ENCODE measurements at regions not wholly inside any gene's neighbourhood (a gene's known extent, or its start where the extent isn't known, plus 50 kb on each side); places are given as distances from the start of the nearest gene placed in this dataset.

- no peaks in the 10 kb centered on the region for H3K9me3 ChIP-seq
- H3K36me3 ChIP-seq (replicated peaks in 1 of 2; ENCODE audit: insufficient read depth in 1 of 2, low read depth in 2 of 2): no peaks in the 10 kb centered on the region
- ATAC-seq (no peak), DNase-seq (no peak)
- H3K27ac ChIP-seq: no peak overlapping the region
- no peaks in the 10 kb centered on the region for H3K4me1 ChIP-seq
- TF ChIP-seq POLR2A (IDR thresholded peaks at IDR 0.05) (no peak), CTCF (IDR thresholded peaks at IDR 0.05) (no peak)
- H3K4me3 ChIP-seq: no peak overlapping the region
- 28 to 48% methylated on average over 3 of the region's 3 CpGs for WGBS, 2 donors
- H3K27me3 ChIP-seq: no peaks in the 10 kb centered on the region
- intact Hi-C loops (cut with DNase I): no loop called here
Measured at GRCh38 chr1:72649991-72650390, 367.7 kb upstream of the NEGR1 start.

DNA sequence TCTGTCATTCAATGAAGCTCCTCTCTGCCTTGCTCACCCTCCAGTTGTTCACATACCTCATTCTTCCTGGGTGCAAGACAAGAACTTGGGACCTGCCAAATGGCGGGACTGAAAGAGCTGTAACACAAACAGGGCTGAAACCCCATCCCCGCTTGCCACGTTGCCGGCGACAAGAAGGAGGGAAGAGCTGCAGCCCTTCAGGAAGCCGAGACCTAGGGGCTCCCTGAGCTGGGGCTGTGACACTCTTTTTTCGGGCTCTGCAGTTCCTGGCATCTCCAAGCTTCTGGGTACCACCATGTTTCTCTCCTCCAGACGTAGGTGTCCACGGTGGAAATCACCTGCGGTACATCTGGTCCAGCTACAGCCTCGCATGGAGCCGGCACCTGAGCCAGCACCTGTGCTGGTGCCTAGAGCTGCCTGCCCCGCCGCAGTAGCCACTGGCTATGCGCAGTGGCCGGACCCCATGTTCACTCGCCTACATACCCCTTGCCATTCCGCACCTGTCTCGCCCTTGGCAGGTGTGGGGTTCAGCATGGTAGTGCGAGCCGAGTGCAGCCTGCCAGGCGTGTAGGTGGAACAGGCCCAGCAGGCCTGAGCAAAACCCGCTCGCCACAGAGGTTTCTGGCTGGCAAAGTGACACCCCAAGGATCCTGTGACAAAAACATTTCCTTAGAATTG, 367.0 kb upstream of the NEGR1 start:
- Histone ChIP-seq H3K27me3 (no peaks in the 10 kb centered on the region), H3K4me1 (no peaks in the 10 kb centered on the region), H3K4me3 (no peak overlapping the region), H3K27ac (no peak overlapping the region), H3K9me3 (no peaks in the 10 kb centered on the region), H3K36me3 (replicated peaks in 1 of 2; ENCODE audit: insufficient read depth in 1 of 2, low read depth in 2 of 2) (no peaks in the 10 kb centered on the region)
- intact Hi-C loops (cut with DNase I): no loop called here
- 80 to 85% methylated on average over 17 to 24 of the region's 24 CpGs for WGBS, 2 donors
- DNase-seq (peak in 1 of 4 donors; percentile 10), ATAC-seq (no peak)
- TF ChIP-seq CTCF (IDR thresholded peaks at IDR 0.05) (no peak), POLR2A (IDR thresholded peaks at IDR 0.05) (no peak)

GRCh38 chr1:72648465-72648864, 366.1 kb upstream of the NEGR1 start:
- no peak for TF ChIP-seq CTCF (IDR thresholded peaks at IDR 0.05)
- intact Hi-C loops (cut with DNase I): no loop called here
- DNase-seq (peak in 1 of 4 donors; percentile 8), ATAC-seq (no peak)
- H3K4me3 ChIP-seq: no peak overlapping the region
- no peaks in the 10 kb centered on the region for H3K4me1 ChIP-seq
- H3K36me3 ChIP-seq (replicated peaks in 1 of 2; ENCODE audit: insufficient read depth in 1 of 2, low read depth in 2 of 2): no peaks in the 10 kb centered on the region
- no peak overlapping the region for H3K27ac ChIP-seq
- no peaks in the 10 kb centered on the region for H3K27me3 ChIP-seq
- WGBS, 2 donors: 45 to 46% methylated on average over 5 of the region's 5 CpGs
- H3K9me3 ChIP-seq: no peaks in the 10 kb centered on the region

- intact Hi-C loops (cut with DNase I): no loop called here
- no peaks in the 10 kb centered on the region for H3K4me1 ChIP-seq
- H3K4me3 ChIP-seq: no peak overlapping the region
- no peak overlapping the region for H3K27ac ChIP-seq
- TF ChIP-seq POLR2A (IDR thresholded peaks at IDR 0.05) (no peak), CTCF (IDR thresholded peaks at IDR 0.05) (no peak)
- no peaks in the 10 kb centered on the region for H3K27me3 ChIP-seq
- 58 to 59% methylated on average over 2 of the region's 2 CpGs for WGBS, 2 donors
- H3K36me3 ChIP-seq (replicated peaks in 1 of 2; ENCODE audit: insufficient read depth in 1 of 2, low read depth in 2 of 2): no peaks in the 10 kb centered on the region
- H3K9me3 ChIP-seq: no peaks in the 10 kb centered on the region
- ATAC-seq: no peak
- DNase-seq: no peak
Measured at GRCh38 chr1:72643142-72643541, 360.8 kb upstream of the NEGR1 start.

DNA sequence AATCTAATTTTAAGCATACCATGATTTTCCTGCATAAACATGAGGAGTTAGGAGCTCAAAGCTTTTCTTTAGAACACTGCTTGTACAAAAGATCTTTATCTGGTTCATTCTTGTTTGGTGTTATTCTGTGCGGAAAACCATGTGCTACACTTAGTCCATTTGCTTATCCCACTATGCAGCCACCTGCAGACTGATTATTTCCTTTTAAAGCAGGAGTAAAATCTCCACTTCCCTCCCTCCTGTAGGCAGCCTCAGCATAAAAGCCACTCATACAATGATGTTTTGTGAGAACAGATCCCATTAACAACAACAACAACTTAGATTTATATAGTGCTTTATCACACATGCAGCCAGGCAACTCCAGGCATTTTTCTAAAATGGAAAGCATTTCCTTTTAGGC, 355.3 kb upstream of the NEGR1 start:
- ATAC-seq (no peak), DNase-seq (no peak)
- intact Hi-C loops (cut with DNase I): no loop called here
- no peak overlapping the region for H3K4me3 ChIP-seq
- no peak overlapping the region for H3K27ac ChIP-seq
- TF ChIP-seq CTCF (IDR thresholded peaks at IDR 0.05): no peak
- no peak for TF ChIP-seq POLR2A (IDR thresholded peaks at IDR 0.05)
- no peaks in the 10 kb centered on the region for H3K36me3 ChIP-seq (replicated peaks in 1 of 2; ENCODE audit: insufficient read depth in 1 of 2, low read depth in 2 of 2)
- H3K27me3 ChIP-seq: no peaks in the 10 kb centered on the region
- peaks cover 3% of the 10 kb centered on the region for H3K4me1 ChIP-seq
- 36 to 50% methylated on average over 1 of the region's 1 CpG for WGBS, 2 donors
- H3K9me3 ChIP-seq: no peaks in the 10 kb centered on the region

Measured in body of pancreas (tissue), 4 donors.